GM21526 (cell line): ENCODE measurements at regions not wholly inside any gene's neighbourhood (a gene's known extent, or its start where the extent isn't known, plus 50 kb on each side); places are given as distances from the start of the nearest gene placed in this dataset.
"Not testable (repeated sequence)": the region's sequence is repeated elsewhere in the genome, so short reads cannot be mapped to it uniquely, and the experiment has no call there.

Source experiments
- ATAC-seq: cut with Tn5 transposase; IDR thresholded peaks from one replicate; pipeline ENCODE4 v1.9.1; 2021; ENCODE audit warnings: moderate library complexity; ENCODE audit not compliant: unreplicated experiment, low FRiP score

- ATAC-seq = no peak
These were observed 425.9 kb downstream of the EPHA3 start for GRCh38 chr3:89533275-89533674.

- not testable (repeated sequence) for ATAC-seq
These were observed 447.2 kb downstream of the EPHA3 start for GRCh38 chr3:89554587-89554986.

DNA sequence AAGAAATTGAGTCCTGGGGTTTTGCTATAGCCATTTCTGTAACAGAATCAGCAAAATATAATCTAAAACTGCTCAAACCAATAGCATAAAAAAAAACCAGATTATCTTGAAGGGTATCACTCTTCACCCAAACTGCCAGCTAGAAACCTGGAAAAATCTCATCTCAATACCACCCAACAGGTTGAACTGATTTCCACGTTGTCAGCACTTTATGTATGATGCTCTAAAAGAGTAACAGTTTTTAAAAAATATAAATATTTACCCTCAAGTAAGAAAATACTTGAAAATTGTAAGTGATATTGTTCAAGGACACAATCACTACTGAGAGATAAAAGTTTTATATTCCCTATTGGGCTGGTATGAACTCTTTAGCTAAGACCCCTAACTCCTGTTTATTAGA is 451.3 kb downstream of the EPHA3 start:
- ATAC-seq = no peak

GRCh38 chr3:89560568-89560967 is 453.1 kb downstream of the EPHA3 start:
- no peak for ATAC-seq

GRCh38 chr3:89562373-89562772 is 455.0 kb downstream of the EPHA3 start:
- no peak for ATAC-seq

DNA sequence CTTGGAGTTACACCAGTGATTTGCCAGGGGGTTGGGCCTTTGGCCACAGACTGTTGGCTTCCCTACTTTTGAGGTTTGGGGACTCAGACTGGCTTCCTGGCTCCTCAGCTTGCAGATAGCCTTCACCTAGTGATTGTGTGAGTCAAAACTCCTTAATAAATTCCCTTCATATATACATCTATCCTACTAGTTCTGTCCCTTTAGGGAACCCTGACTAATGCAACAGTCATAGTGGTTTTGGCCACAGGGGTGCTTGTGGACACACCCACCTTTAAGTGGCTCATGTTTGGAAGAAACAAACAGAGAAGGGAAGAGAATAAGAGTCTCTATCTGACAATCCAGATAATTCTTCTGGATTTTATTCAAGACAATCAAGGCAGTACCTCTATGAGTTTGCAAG is 457.7 kb downstream of the EPHA3 start:
- ATAC-seq = no peak

- no peak for ATAC-seq
These were observed 463.0 kb downstream of the EPHA3 start for GRCh38 chr3:89570465-89570864.

DNA sequence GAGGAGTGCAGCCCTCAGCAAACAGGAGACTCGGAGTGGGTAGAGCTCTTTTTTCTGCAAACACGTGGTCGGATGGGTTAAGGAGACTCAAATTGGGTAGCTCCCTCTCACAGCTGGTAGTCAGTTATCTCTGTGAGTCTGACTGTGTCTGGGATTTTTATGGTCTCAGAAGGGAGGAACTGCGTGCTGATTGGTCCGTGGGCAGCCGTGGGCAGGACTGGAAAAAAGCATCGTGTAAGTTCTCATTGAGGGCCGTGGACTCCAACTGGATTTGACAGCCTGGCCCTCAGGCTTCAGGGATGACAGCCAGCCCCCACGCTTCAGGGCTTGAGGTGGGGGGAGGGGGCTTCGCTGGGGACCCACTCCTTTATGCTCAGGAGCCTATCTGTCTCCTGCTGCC is 463.9 kb downstream of the EPHA3 start:
- no peak for ATAC-seq

GRCh38 chr3:89571707-89572106 is 464.3 kb downstream of the EPHA3 start:
- ATAC-seq = no peak

DNA sequence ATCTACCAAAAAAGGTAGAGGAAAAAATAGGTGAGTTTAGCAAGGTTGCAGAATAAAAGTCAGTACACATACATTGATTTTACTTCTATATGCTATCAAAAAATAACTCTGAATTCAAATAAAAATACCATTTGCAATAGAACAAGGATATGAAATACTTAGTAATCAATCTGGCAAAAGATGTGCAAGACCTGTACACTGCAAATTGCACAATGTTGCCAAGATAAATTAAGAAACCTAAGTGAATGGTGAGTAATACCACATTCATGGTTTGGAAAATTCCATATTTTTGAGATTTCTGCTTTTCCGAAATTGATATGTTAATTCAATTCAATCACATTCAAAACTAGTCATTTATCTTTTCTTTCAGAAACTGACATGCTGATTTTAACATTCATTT is 464.8 kb downstream of the EPHA3 start:
- no peak for ATAC-seq

- ATAC-seq = no peak
These were observed 469.0 kb downstream of the EPHA3 start for GRCh38 chr3:89576417-89576816.

DNA sequence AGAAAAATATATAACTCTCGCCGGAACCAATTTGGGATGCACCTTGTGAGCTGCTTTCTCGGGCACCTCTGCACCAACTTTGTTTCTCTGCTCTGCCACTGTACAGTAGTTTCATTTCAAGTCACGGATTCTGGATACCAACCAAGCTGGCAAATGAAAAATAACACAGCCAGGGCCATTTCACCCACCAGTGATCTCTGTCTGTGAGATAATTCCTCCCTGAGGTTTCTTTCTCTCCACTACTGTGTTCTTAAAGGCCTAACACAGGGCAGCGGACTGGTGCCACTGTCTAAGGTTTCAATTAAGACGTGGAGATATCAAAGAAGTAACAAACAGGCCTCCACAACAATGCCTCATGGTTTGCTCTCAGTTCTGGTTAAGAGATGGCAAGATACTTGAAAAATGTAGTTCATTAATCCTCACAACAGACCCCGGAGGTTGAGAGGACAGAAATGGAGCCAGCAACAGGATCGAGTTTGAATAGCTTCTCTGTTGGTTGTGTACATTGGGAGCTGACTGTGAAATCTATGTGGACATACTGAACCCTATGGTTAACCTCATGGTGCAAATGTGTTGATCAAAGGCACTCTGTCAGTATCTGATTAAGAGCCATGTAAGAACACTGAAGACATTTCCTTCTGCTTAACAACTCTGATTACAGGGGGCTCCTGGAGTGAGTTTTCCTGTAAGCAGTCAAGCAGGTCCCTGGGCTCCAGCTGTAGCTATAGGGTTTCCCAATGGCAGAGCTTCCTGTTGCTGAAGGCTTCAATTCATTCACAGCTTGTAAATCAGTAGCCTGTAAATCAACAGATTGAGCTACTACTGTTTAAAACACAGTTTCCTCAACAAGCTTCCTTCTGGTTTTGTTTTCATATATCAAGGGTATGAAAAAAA is 470.5 kb downstream of the EPHA3 start:
- ATAC-seq = no peak

- no peak for ATAC-seq
These were observed 473.4 kb downstream of the EPHA3 start for GRCh38 chr3:89580859-89581258.

DNA sequence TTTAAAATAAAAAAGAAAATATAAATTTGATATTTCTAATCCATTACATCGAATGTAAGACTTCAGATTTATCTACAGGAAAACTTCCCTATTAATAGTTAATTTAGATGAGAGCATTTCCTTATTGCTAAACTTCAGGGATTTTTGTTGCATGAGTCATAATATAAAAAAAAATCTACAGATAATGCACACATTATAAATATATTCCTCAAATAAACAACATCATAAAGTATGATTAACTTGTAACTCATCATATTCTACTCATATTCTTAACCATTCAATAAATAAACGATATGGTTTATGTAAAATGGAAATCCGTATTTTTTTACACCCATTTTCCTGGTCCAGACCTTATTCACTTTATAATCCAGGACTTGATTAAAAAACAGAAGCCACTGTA is 477.0 kb downstream of the EPHA3 start:
- no peak for ATAC-seq

- no peak for ATAC-seq
These were observed 478.8 kb downstream of the EPHA3 start for GRCh38 chr3:89586256-89586655.

DNA sequence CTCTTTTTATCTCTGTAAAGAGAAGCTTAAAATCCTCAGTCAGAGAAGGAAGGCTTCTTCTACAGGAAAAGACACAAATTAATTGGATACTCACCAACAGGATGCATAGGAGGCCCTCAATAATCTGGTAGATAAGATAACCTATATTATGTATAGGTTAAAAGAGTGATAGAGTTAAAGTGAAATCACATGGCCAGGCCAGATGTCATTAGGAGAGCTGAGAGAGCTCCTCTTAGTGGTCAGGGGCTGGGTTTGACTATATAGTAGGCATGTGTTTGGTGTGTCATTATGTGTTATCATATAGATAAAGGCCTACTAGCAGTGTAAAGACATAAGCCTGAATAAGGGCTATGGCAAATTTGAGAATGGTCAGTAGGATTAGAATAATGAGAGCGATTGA is 479.3 kb downstream of the EPHA3 start:
- no peak for ATAC-seq

- ATAC-seq = no peak
These were observed 498.7 kb downstream of the EPHA3 start for GRCh38 chr3:89606151-89606550.

DNA sequence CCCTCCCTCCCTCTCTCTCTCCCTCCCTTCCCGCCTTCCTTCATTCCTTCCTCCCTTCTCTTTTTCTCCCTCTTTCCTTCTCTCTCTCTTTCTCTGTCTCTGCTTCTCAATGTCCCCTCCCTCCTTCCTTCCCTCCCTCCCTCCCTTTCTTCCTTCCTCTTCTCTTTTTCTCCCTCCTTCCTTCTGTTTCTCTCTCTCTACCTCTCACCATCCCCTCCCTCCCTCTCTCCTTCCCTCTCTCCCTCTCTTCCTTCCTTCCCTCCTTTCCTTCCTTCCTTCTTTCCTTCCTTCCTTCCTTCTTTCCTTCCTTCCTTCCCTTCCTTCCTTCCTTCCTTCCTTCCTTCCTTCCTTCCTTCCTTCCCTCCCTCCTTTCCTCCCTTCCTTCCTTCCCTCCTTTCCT is 504.6 kb downstream of the EPHA3 start:
- no peak for ATAC-seq

DNA sequence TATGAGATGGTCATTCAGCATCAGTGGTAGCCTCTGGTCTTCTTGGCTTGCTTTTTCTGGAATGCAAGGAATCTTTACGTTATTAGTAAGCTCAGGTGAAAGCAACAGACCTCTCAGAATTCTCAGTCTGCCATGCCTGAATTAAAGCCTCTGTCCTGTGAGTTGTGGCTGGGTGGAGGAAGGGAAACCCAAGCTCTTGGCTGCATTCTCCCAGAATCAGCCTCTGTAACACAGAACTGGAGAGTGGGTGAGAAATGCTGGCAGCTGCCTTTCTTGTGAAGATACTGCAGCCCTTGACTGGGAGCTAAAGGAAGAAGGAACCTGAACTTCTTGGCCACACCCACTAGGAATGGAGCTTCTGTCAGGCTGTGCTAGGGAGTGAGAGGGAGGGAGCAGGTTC is 505.8 kb downstream of the EPHA3 start:
- no peak for ATAC-seq

DNA sequence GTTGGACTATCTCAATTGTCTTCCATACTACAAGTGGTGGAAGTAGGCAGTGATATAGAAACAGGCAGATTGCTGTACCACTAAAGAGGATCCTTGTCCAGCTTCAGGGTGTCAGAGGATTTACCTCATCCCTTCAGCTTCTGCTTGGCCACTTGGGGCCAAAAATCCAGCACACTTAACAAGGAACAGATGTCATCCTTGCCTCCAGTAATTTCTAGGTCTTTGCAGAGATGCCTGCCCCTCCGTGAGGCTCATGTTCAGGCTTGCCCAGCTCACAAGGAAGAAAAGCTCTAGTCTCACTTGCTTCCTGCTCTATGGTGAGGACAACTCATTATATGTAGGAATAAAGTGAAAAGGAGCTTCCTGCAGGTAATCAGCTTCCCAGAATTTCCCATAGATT is 510.3 kb downstream of the EPHA3 start:
- ATAC-seq = no peak

DNA sequence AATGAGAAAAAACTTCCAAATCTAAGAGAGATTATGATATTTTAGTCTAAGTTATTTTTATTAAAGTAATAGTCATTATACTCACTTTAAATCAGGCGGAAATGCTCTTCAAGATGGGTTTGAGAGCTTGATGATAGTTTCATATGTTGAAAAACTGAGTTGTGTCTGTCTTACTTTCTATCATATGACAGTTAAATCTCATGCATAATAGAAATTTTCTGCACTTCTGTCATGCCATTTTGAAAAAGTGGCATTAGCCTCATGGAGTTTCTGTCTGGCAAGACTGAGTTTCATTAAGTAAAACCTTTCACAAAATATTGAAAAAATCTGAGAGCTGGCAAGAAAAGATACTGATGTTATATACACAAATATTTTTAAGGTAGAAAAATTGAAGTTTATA is 511.8 kb downstream of the EPHA3 start:
- no peak for ATAC-seq

DNA sequence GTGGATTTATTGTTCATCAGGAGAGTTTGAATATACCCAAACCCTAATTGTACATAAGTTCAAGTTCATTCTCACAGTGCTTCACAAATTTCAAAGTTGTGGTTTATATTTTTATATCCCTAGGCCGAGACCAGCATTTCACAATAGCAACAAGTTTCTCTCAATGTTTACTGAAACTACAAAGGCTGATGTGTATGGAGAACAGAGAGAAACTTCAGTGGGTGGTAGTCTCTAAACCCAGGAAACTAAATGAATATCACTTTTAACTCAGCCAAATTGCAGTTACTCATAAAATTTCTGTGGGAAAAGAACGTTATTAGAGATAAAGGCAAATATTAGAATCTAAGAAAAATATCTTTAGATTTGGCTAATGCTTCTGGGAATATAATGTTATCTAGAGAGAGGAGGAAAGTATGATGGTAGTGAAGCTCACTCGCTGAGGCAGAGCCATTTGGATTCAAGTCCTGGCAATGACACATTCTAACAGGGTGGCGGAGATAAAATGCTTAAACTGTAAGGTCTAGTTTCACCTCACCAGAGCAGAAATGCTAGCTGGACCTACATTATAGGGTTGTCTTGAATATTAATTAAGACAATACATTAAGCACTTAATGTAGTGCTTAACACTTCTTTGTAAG is 514.8 kb downstream of the EPHA3 start:
- ATAC-seq = no peak
